ENCODE measurements at regions not wholly inside any gene's neighbourhood (a gene's known extent, or its start where the extent isn't known, plus 50 kb on each side); places are given as distances from the start of the nearest gene placed in this dataset.
"Not testable (repeated sequence)": the region's sequence is repeated elsewhere in the genome, so short reads cannot be mapped to it uniquely, and the experiment has no call there.

DNA sequence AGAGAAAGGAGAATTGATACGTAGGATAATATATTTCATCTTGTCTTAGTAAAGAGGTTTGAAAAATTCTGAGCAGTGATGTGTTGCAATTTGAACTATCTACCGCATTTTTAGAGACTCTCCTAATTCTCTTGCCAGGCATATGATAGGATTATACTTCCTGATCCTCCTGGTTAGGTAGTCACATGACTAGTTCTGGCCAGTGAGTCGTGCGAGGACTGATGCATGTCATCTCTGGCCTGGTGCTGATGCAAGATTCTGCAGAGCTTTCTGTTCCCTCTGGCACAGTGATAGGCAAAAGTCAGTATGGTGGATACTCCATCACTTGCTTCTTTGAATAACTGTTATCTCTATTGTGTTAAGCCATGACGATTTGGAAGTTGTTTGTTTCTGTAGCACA lies 277.6 kb upstream of the NAALADL2 start:
- no peaks in the 10 kb centered on the region for H3K36me3 ChIP-seq (ENCODE audit: low read depth, missing control alignments)
- no peaks in the 10 kb centered on the region for H3K4me1 ChIP-seq
- no peak for DNase-seq
- H3K4me3 ChIP-seq = no peak overlapping the region
- H3K27ac ChIP-seq = no peak overlapping the region
- 89 to 91% methylated on average over 5 of the region's 5 CpGs for WGBS, 2 donors
- no peak for TF ChIP-seq POLR2A (IDR thresholded peaks at IDR 0.05)
- TF ChIP-seq, protein P1, sequence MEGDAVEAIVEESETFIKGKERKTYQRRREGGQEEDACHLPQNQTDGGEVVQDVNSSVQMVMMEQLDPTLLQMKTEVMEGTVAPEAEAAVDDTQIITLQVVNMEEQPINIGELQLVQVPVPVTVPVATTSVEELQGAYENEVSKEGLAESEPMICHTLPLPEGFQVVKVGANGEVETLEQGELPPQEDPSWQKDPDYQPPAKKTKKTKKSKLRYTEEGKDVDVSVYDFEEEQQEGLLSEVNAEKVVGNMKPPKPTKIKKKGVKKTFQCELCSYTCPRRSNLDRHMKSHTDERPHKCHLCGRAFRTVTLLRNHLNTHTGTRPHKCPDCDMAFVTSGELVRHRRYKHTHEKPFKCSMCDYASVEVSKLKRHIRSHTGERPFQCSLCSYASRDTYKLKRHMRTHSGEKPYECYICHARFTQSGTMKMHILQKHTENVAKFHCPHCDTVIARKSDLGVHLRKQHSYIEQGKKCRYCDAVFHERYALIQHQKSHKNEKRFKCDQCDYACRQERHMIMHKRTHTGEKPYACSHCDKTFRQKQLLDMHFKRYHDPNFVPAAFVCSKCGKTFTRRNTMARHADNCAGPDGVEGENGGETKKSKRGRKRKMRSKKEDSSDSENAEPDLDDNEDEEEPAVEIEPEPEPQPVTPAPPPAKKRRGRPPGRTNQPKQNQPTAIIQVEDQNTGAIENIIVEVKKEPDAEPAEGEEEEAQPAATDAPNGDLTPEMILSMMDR (IDR thresholded peaks at IDR 0.05) = no peak
- H3K27me3 ChIP-seq = no peaks in the 10 kb centered on the region
- no peaks in the 10 kb centered on the region for H3K9me3 ChIP-seq
- intact Hi-C loops (cut with DNase I; ENCODE audit: low total_unique reads) = no loop called here

DNA sequence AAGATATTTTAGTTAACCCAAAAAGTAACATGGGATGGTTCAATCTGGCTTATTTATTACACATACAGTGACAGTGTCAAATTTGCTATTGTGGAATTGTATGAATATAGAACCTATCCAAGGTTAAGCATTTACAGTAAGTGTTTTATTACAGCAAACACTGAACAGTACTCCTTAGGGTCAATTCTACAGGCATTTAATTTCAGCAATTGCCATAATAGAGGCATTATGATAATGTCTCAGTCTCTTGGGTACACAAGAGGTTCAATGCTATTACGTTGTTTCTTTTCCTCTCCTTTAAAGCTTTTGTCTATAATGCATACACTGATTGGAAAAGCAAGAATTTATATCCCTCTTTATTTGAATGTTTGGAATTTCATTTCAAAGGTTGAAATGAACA lies 275.7 kb upstream of the NAALADL2 start:
- 71 to 74% methylated on average over 1 of the region's 1 CpG for WGBS, 2 donors
- no peak for DNase-seq
- no peaks in the 10 kb centered on the region for H3K9me3 ChIP-seq
- no peak overlapping the region for H3K27ac ChIP-seq
- no peaks in the 10 kb centered on the region for H3K36me3 ChIP-seq (ENCODE audit: low read depth, missing control alignments)
- H3K4me1 ChIP-seq = no peaks in the 10 kb centered on the region
- intact Hi-C loops (cut with DNase I; ENCODE audit: low total_unique reads) = no loop called here
- no peak overlapping the region for H3K4me3 ChIP-seq
- TF ChIP-seq POLR2A (IDR thresholded peaks at IDR 0.05) = no peak
- TF ChIP-seq, protein P1 (IDR thresholded peaks at IDR 0.05) = no peak
- H3K27me3 ChIP-seq = no peaks in the 10 kb centered on the region

DNA sequence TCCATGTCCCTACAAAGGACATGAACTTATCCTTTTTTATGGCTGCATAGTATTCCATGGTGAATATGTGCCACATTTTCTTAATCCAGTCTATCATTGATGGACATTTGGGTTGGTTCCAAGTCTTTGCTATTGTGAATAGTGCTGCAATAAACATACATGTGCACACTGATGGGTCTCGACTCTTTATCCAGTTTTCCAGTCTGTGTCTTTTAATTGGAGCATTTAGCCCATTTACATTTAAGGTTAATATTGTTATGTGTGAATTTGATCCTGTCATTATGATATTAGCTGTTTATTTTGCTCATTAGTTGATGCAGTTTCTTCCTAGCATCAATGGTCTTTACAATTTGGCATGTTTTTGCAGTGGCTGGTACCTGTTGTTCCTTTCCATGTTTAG lies 272.0 kb upstream of the NAALADL2 start:
- WGBS, 2 donors = 91 to 92% methylated on average over 1 of the region's 1 CpG
- H3K9me3 ChIP-seq; intact Hi-C loops (cut with DNase I; ENCODE audit: low total_unique reads); DNase-seq; H3K36me3 ChIP-seq (ENCODE audit: low read depth, missing control alignments); H3K4me3 ChIP-seq; H3K27ac ChIP-seq; H3K4me1 ChIP-seq; H3K27me3 ChIP-seq: not testable (repeated sequence)

DNA sequence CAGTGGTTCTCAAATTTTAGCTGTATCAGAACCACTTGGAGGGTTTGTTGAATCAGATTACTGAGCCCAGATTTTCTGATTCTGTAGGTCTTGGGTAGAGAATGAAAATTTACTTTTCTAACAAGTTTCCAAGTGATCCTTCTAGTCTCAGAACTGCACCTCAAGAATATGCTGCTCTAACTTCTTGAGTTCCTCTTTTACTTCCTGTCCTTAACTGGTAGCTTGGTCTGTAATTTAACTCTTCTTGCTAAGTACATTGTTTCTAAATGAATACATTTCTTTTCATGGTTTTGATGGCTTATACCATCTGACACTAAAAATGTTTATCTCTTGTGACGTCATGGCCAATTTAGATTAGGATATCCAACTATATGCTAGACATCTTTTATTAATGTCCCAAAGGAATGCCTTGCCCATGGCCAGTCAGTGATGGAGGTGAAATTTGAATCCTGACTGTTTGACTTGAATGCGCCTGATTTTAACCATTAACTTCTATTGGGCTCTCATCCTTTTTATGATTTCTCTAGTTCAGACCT lies 262.6 kb upstream of the NAALADL2 start:
- Histone ChIP-seq H3K4me3 (no peak overlapping the region), H3K36me3 (ENCODE audit: low read depth, missing control alignments) (no peaks in the 10 kb centered on the region), H3K27me3 (no peaks in the 10 kb centered on the region), H3K9me3 (no peaks in the 10 kb centered on the region), H3K27ac (no peak overlapping the region), H3K4me1 (no peaks in the 10 kb centered on the region)
- 72 to 80% methylated on average over 2 of the region's 2 CpGs for WGBS, 2 donors
- DNase-seq = no peak
- TF ChIP-seq, protein P1 (IDR thresholded peaks at IDR 0.05) = no peak
- no peak for TF ChIP-seq POLR2A (IDR thresholded peaks at IDR 0.05)
- intact Hi-C loops (cut with DNase I; ENCODE audit: low total_unique reads) = no loop called here

DNA sequence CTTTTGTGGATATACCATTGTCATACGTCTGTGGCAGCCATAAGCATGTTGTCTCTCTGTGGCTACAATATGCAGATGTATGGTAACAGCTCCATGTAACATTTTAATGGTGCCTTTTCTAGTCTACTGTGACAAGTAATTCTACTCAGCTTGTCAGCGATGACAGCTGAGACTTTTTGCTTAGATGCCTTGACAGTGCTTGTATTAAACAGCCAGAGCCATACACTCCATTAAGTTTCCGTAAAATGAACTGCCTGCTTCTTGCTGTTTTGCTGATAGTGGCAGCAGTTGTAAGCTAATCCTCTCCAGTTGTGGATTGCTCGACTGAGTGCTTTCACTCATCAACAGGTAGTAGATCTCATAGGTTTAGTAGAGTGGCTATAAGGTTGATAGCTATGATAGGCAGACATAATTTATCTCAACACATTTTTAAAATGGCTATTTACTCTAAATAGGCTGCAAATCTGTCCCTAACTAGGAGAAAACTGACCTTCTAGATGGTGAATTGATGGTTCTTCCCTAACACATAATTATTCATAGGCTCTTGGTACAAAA lies 260.2 kb upstream of the NAALADL2 start:
- WGBS, 2 donors = 73 to 88% methylated on average over 4 of the region's 4 CpGs
- intact Hi-C loops (cut with DNase I; ENCODE audit: low total_unique reads) = no loop called here
- H3K36me3 ChIP-seq (ENCODE audit: low read depth, missing control alignments) = no peaks in the 10 kb centered on the region
- no peak overlapping the region for H3K4me3 ChIP-seq
- DNase-seq = no peak
- H3K27ac ChIP-seq = no peak overlapping the region
- H3K27me3 ChIP-seq = no peaks in the 10 kb centered on the region
- no peaks in the 10 kb centered on the region for H3K9me3 ChIP-seq
- TF ChIP-seq, protein P1 (IDR thresholded peaks at IDR 0.05) = no peak
- TF ChIP-seq POLR2A (IDR thresholded peaks at IDR 0.05) = no peak
- H3K4me1 ChIP-seq = no peaks in the 10 kb centered on the region
